NOMO-1 treated with dmso at 0.1 percent for 144 hours (cell line): ENCODE measurements at regions not wholly inside any gene's neighbourhood (a gene's known extent, or its start where the extent isn't known, plus 50 kb on each side); places are given as distances from the start of the nearest gene placed in this dataset.

ENCODE experiments used
- DNase-seq: peaks from one replicate; lab custom pipeline; 2025; ENCODE audit not compliant: unreplicated experiment; lab: John Stamatoyannopoulos, UW

GRCh38 chr13:34300559-34300958 lies 482.6 kb downstream of the RFC3 start:
- no peak for DNase-seq

GRCh38 chr13:34302596-34302995 lies 484.6 kb downstream of the RFC3 start:
- DNase-seq = no peak

GRCh38 chr13:34303346-34303745 lies 485.4 kb downstream of the RFC3 start:
- no peak for DNase-seq

GRCh38 chr13:34307607-34308006 lies 489.7 kb downstream of the RFC3 start:
- DNase-seq = no peak

- no peak for DNase-seq
These were observed 490.8 kb downstream of the RFC3 start for GRCh38 chr13:34308725-34309124.

GRCh38 chr13:34310539-34310938 lies 492.6 kb downstream of the RFC3 start:
- no peak for DNase-seq

GRCh38 chr13:34311251-34311650 lies 493.3 kb downstream of the RFC3 start:
- DNase-seq = no peak

- no peak for DNase-seq
These were observed 494.6 kb downstream of the RFC3 start for GRCh38 chr13:34312578-34312977.

GRCh38 chr13:34320084-34320483 lies 502.1 kb downstream of the RFC3 start:
- DNase-seq = no peak

- DNase-seq = no peak
These were observed 504.2 kb downstream of the RFC3 start for GRCh38 chr13:34322014-34322742.

- no peak for DNase-seq
These were observed 504.8 kb downstream of the RFC3 start for GRCh38 chr13:34322743-34323074.

GRCh38 chr13:34335014-34336007 lies 517.4 kb downstream of the RFC3 start:
- no peak for DNase-seq

- no peak for DNase-seq
These were observed 520.2 kb downstream of the RFC3 start for GRCh38 chr13:34338102-34338501.

- DNase-seq = no peak
These were observed 522.6 kb downstream of the RFC3 start for GRCh38 chr13:34340534-34340933.

- no peak for DNase-seq
These were observed 525.5 kb downstream of the RFC3 start for GRCh38 chr13:34343413-34343940.

- DNase-seq = no peak
These were observed 526.9 kb downstream of the RFC3 start for GRCh38 chr13:34344816-34345215.

GRCh38 chr13:34345258-34345965 lies 527.5 kb downstream of the RFC3 start:
- no peak for DNase-seq

GRCh38 chr13:34346626-34347025 lies 528.7 kb downstream of the RFC3 start:
- DNase-seq = no peak

- no peak for DNase-seq
These were observed 530.0 kb downstream of the RFC3 start for GRCh38 chr13:34347784-34348573.

GRCh38 chr13:34349091-34349722 lies 531.3 kb downstream of the RFC3 start:
- no peak for DNase-seq
